Neuron (in vitro differentiated cells): ENCODE measurements at regions not wholly inside any gene's neighbourhood (a gene's known extent, or its start where the extent isn't known, plus 50 kb on each side); places are given as distances from the start of the nearest gene placed in this dataset.

Experiments used
- H2AFZ ChIP-seq: one replicate; pipeline ENCODE4 v1.6.1; 2013; ENCODE audit warnings: low read depth, mild to moderate bottlenecking, inconsistent platforms, low read length, moderate library complexity
- H3K27me3 ChIP-seq: one replicate; pipeline ENCODE4 v1.6.1; 2013; ENCODE audit warnings: low read length; ENCODE audit not compliant: insufficient read depth
- H3K36me3 ChIP-seq: one replicate; pipeline ENCODE4 v1.6.1; 2013; ENCODE audit warnings: low read length; ENCODE audit not compliant: insufficient read depth
- H3K4me1 ChIP-seq: one replicate; pipeline ENCODE4 v1.6.1; 2013; ENCODE audit warnings: low read length; ENCODE audit not compliant: insufficient read depth
- H3K4me3 ChIP-seq: 2 replicates; pipeline ENCODE4 v1.5.1; 2013; ENCODE audit warnings: mild to moderate bottlenecking, low read length, moderate library complexity
- H3K9me3 ChIP-seq: one replicate; pipeline ENCODE4 v1.6.1; 2013; ENCODE audit warnings: low read length

DNA sequence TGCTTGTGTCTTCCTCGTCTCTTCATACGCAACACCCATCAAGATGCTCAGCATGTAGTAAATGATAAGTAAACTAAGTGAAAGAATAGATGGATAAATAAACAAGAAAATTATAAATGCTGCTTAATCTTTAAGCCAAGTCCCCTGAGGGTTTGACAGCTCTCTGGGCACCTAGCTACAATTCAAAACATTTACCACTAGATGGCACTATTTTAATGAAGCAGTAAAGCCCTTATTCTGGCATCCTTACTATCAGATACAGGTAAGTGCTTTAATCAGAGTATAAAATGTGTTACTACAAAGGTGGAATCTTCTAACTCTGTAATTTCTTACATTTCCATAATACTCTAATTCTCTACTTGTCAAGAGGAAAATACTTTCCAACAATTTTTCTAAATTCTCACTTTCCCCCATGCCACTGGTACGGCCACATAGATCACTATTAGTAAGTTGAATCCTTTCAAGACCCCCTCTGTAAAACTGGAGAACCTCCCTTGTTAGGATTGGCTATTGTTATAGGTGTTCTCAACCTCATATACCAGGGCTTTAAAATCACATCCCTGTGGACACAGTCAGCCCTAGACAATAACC lies 137.8 kb downstream of the BARHL2 start:
- H3K27me3 ChIP-seq: no peaks in the 10 kb centered on the region
- H3K4me1 ChIP-seq: peaks cover 1% of the 10 kb centered on the region
- H3K36me3 ChIP-seq: no peaks in the 10 kb centered on the region
- H3K4me3 ChIP-seq: no peak overlapping the region
- H3K9me3 ChIP-seq: no peaks in the 10 kb centered on the region
- H2AFZ ChIP-seq: no peak overlapping the region

DNA sequence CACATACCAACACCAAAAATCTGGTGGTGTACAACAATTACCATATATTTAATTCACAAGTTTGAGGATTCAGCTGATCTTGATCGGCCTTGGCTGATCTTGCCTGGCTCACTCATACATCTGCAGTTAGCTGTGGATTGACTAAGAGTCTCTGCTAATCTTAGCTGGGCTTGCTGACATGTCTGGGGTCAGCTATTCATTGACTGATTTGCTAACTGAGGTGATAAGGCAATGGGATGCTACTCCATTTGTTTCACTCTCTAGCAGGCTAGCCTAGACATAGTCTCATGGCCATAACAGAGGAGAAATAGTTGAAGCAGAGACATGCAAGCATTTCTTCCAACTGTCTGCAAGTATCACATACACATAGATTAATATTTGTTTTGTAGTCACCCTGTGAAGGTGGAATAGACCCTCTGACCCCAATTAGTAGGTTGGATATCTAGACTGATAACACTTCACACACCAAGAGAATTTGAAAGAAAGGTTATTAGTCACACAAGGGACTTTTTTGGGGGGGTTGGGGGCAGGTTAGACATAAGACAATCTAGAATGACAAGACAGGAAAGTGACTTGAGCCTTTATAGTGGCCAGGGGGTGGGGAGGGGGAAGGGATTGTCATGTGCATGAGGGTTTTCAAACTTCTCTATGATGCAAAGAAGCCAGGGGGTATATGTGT lies 142.3 kb downstream of the BARHL2 start:
- Histone ChIP-seq H2AFZ (no peak overlapping the region), H3K4me1 (no peaks in the 10 kb centered on the region), H3K36me3 (no peaks in the 10 kb centered on the region), H3K4me3 (no peak overlapping the region), H3K27me3 (no peaks in the 10 kb centered on the region), H3K9me3 (no peaks in the 10 kb centered on the region)

DNA sequence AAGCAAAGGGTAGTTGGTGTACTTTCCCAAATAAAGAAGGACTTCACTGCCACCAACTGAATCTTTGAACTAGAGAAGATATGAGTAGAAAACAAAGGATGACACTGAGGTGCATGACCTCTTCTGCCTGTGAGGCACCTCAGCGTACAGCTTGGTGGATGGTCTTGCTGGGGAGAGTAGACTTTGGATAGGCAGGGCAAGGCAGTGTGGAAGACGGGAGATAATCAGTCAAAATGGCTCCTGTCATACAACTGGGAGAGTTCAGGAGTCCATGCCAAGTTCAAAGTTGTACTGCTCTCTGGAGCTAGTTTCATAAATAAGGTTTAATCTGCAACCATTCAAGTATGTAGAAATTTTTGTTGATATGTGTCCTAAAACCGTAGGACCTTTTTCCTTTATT lies 143.4 kb downstream of the BARHL2 start:
- H3K27me3 ChIP-seq: no peaks in the 10 kb centered on the region
- no peaks in the 10 kb centered on the region for H3K4me1 ChIP-seq
- H3K9me3 ChIP-seq: no peaks in the 10 kb centered on the region
- no peak overlapping the region for H3K4me3 ChIP-seq
- no peaks in the 10 kb centered on the region for H3K36me3 ChIP-seq
- no peak overlapping the region for H2AFZ ChIP-seq

DNA sequence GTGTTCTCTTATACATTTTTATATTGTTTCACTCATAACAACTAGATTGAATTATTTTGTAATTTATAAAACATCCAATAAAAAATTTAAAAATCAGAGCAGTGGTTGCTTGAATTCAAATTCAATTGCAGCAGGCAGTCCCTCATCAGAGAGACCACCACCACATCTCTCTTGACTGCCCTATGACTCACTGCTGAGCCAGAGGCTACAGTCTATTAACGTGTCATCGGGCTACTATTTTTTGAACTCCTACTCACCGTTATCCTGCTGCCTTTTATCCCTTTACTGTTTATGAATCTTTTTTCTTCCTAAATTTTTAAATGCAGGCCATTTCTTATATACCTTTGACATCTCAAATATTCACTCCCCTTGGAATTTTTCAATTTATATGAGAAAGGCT lies 144.7 kb downstream of the BARHL2 start:
- no peak overlapping the region for H2AFZ ChIP-seq
- no peak overlapping the region for H3K4me3 ChIP-seq
- no peaks in the 10 kb centered on the region for H3K27me3 ChIP-seq
- H3K9me3 ChIP-seq: no peaks in the 10 kb centered on the region
- H3K4me1 ChIP-seq: no peaks in the 10 kb centered on the region
- no peaks in the 10 kb centered on the region for H3K36me3 ChIP-seq

DNA sequence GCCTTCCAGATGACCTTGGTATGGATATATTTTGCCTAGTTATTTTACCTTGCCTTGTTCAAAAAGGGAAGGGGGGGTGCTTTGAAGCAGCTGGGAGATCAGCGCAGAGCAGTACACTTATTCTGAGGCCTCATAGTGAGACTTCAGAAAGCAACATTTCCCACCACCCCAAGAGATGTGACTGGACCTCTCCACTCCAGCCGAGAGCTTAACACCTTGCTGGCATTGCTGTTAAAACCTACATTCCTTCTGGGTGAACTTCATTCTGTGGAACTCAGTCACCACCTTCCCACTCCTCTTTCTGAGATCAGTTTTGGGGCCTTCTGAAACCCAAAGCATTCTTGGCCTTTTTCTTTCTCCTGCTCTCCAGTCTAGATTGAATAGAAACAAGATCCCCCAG lies 148.7 kb downstream of the BARHL2 start:
- H3K27me3 ChIP-seq: no peaks in the 10 kb centered on the region
- H2AFZ ChIP-seq: no peak overlapping the region
- no peaks in the 10 kb centered on the region for H3K9me3 ChIP-seq
- no peaks in the 10 kb centered on the region for H3K4me1 ChIP-seq
- H3K4me3 ChIP-seq: no peak overlapping the region
- H3K36me3 ChIP-seq: no peaks in the 10 kb centered on the region

DNA sequence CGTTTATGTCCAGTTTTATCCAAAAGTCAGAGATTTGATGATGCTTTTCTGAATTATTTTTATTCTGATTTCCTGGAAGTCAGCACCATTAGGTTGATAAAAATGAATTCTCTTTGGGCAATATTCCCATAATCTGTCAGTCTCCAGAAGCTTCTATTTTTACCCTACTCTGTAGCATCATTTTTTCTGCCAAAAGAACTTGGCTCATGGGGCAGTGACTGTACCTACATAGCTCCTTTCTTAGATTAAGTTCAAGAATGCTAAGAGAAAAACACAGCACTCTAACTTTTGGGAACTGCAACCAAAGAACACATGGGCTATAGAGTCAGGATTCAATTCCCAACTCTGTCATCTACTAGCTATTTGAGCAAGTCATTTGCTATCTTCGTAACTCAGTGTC lies 152.9 kb downstream of the BARHL2 start:
- Histone ChIP-seq H3K36me3 (no peaks in the 10 kb centered on the region), H3K27me3 (no peaks in the 10 kb centered on the region), H2AFZ (no peak overlapping the region), H3K4me3 (no peak overlapping the region), H3K4me1 (no peaks in the 10 kb centered on the region), H3K9me3 (no peaks in the 10 kb centered on the region)

DNA sequence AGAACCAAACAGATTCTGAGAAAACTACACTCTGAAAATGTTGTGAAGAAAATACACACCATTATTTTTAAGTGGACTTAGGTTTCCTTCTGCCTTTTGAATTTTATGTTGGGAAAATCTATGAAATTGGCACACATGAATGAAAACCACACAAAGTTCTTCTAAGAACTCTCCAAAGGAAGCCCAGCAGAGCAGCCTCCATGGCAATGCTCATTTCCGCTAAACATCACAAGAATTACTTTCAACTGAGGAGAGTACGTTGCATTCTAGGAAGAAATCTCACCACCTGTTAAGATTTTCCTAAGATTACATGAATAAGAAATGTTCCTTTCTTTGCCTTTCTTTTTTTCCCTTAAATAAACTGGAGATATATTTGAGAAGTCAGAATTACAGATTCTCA lies 154.2 kb downstream of the BARHL2 start:
- no peak overlapping the region for H2AFZ ChIP-seq
- H3K36me3 ChIP-seq: no peaks in the 10 kb centered on the region
- no peak overlapping the region for H3K4me3 ChIP-seq
- peaks cover 3% of the 10 kb centered on the region for H3K27me3 ChIP-seq
- no peaks in the 10 kb centered on the region for H3K9me3 ChIP-seq
- H3K4me1 ChIP-seq: no peaks in the 10 kb centered on the region

DNA sequence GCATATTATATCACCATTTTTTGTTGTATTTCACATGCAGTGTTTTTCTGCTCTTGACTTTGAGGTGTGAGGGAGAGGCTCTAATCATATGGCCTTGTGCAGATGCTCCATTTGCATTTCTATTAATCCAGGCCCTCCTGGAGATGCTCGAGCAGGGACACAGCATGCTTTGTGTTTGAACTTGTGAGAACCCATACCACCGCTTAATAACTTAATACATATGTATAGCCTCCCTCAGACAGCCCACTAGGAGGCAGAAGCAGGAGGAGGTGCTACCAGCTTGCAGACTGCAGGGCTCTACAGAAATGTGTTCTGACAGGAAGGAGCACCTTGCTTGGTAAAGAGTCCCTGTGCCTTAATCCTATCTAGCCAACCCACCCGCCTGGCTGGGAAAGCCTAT lies 155.2 kb downstream of the BARHL2 start:
- Histone ChIP-seq H3K36me3 (no peaks in the 10 kb centered on the region), H3K9me3 (no peaks in the 10 kb centered on the region), H3K27me3 (peaks cover 3% of the 10 kb centered on the region), H3K4me1 (no peaks in the 10 kb centered on the region), H3K4me3 (no peak overlapping the region), H2AFZ (no peak overlapping the region)

DNA sequence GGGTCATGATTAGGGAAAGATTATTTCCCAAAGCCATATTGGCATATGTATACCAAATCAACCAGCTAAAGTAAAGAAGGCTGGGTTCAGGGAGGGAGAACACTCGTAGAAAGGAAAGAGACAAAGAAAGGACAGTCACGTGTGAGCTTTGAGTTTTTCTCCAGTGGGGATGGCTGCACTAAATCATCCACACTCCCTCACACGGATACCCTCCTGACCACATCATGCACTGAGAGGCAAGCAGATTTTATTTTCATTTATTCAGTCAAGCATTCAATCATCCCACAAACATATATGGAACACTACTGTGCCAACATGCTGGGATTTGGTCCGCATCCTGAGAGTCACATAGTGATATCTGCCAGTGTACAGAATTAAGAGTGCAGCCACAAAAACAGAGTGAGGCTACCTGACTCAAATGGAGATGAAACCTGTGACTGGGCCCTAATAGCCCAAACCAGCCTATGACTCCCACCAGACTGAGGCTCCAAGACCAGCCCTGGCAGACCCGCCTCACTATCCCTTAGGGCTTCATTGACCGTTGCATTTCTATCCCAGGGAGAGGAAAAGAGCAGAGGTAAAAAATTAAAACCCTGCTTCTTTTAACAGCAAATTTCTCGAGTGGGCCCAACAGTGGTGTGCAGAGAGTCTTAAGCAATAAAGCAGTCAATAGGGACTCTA lies 155.9 kb downstream of the BARHL2 start:
- H3K4me3 ChIP-seq: no peak overlapping the region
- H3K4me1 ChIP-seq: no peaks in the 10 kb centered on the region
- H3K36me3 ChIP-seq: no peaks in the 10 kb centered on the region
- peaks cover 3% of the 10 kb centered on the region for H3K27me3 ChIP-seq
- H2AFZ ChIP-seq: no peak overlapping the region
- H3K9me3 ChIP-seq: no peaks in the 10 kb centered on the region

DNA sequence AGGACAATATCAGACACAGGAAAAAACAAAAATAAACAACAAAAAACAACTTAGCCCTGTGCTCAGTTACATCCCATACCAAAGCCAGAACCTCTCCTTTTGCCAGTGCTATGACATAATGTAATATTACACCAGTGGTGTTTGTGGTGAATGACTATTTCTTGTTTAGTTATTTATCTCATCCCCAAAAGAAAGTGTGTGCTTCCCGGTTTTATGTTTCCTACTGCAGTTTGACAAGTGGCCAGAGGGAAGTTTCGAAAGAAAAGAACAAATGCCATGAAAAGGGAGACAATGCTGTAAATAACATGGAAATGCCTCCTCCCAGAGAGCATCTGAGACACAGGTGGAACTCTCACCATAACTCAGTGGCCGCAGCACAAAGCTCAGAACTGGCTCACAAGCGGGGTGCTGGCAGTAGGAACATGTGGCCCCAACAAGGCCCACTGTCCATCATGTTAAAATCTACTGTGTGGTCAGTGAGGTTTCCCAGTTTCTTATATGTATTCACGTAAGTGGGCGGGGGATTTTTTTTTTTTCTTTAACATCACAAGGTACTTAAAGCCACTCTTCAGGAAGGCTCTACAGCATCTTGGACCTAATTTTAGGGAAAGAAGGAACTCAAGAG lies 158.2 kb downstream of the BARHL2 start:
- Histone ChIP-seq H3K36me3 (no peaks in the 10 kb centered on the region), H3K4me3 (no peak overlapping the region), H3K27me3 (peaks cover 3% of the 10 kb centered on the region), H3K9me3 (no peaks in the 10 kb centered on the region), H3K4me1 (no peaks in the 10 kb centered on the region), H2AFZ (no peak overlapping the region)

DNA sequence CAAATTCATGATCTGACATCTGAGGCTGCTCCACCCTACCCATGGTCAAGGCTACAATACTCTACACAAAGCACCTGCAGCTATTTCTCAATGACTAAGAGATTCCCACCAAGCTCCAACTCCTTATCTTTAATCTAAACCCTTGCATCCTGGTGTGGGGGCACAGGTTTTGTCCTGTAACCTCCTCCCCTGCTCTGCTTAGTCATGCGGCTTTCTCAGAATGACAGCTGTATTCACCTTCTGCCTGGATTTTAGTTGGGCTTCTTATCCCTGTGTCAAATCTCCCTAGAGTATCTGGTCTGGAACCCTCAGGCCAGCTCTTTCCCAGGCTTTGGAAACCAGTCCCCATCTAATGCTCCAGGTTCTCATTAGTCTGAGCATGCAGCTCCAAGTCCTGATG lies 159.0 kb downstream of the BARHL2 start:
- Histone ChIP-seq H3K36me3 (no peaks in the 10 kb centered on the region), H3K9me3 (no peaks in the 10 kb centered on the region), H3K4me1 (no peaks in the 10 kb centered on the region), H3K27me3 (peaks cover 3% of the 10 kb centered on the region), H3K4me3 (no peak overlapping the region), H2AFZ (no peak overlapping the region)

DNA sequence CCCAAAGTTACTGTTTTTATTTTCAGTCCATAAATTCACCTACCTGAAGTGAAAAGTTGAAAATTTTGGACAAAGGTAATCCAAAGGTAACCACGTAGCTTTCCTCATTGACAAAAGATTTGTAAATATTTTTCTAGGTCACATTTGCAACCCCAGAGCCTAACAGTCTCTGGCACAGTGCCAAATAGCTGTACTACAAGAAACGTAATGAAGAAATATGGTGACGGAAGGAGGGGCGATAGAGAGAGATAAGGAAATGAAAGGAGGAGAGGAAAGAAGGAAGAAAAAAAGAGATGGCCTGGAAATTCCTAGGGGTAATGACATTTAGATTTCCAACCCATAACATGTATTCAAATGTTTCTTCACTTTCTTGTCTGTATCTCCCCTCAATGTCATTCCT lies 159.4 kb downstream of the BARHL2 start:
- no peaks in the 10 kb centered on the region for H3K9me3 ChIP-seq
- no peaks in the 10 kb centered on the region for H3K36me3 ChIP-seq
- no peaks in the 10 kb centered on the region for H3K4me1 ChIP-seq
- no peak overlapping the region for H2AFZ ChIP-seq
- no peak overlapping the region for H3K4me3 ChIP-seq
- H3K27me3 ChIP-seq: peaks cover 3% of the 10 kb centered on the region

DNA sequence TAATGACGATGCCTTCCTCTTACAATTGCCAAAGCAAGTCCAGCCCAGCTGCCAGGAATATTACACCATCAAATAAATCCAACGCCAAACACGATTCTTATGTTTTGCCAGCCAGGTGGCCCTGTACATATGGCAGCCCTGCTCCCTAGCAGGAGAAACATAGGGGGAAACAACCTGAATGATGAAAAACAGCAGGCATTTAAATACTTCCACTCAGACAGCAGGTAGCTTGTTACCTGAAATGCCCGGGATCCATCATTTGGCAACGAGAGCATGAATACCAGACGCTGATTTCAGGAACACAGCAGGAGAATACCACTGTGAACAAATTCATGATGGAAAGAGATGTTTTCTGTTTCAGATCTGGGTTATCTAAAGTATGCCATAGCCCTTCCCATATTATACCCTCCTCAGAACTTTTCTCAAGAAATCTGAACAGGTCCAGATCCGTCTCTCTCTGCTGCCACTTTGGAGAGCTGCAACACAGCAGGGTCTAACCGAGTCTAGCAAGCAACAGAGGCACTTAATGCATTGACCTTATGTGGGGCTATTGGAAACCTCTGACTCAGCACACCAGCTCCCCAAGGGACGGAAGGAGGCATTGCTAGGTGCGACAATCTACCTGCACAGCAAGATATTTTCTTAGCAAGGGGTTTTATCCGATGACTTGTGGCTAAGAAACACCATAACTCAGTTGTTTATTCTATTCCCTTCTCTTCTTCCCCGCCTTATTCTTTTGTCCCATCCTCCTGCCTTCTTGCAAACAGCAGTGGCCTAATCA lies 166.3 kb downstream of the BARHL2 start:
- no peaks in the 10 kb centered on the region for H3K9me3 ChIP-seq
- no peak overlapping the region for H3K4me3 ChIP-seq
- H3K27me3 ChIP-seq: peaks cover 4% of the 10 kb centered on the region
- H3K36me3 ChIP-seq: no peaks in the 10 kb centered on the region
- no peak overlapping the region for H2AFZ ChIP-seq
- H3K4me1 ChIP-seq: no peaks in the 10 kb centered on the region
